Stromal cell of bone marrow (primary cell): ENCODE measurements at regions not wholly inside any gene's neighbourhood (a gene's known extent, or its start where the extent isn't known, plus 50 kb on each side); places are given as distances from the start of the nearest gene placed in this dataset.

ENCODE experiments used
- DNase-seq: peaks from one replicate; pipeline ENCODE4 v3.0.0-alpha.2; 2012; ENCODE audit warnings: low read depth

DNA sequence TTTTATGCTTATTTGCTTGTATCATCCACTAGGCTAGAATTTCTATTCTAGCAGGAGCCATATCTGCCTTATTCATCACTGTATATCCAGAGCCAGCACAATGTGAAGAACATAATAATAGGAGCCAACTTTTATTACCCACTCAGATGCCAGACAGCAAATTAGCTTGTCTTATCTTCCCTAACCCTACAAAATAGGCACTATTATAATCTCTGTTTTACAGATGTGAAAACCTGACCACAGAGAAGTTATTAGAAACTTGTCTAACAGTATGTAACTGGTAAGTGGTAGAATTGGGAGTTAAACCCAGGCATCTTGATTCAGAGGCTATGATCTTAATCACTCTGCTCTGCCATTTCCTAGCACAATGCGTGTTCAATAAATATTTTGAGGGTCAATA is 579.5 kb downstream of the CAAP1 start:
- no peak for DNase-seq

- no peak for DNase-seq
These were observed 581.1 kb downstream of the CAAP1 start for GRCh38 chr9:26311463-26311995.

- no peak for DNase-seq
These were observed 582.3 kb downstream of the CAAP1 start for GRCh38 chr9:26310294-26310693.

DNA sequence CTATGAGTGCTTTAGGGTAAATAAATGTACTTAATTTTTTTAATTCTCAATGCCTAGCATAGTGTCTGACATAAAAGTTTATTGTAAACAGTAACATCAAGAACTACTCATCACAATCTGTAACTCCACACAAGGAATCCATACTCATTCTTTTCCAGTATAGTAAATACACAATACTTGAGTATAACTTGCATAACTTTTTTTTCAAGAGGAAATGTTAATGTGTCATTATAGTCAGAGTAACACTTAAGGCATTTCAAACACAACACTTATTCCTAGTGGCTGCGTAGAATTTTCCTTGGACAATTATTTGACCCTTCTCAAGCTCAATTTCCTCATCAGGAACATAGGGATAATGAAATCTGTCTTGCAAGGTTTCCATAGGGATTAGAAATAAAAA is 584.3 kb downstream of the CAAP1 start:
- DNase-seq = no peak

- DNase-seq = no peak
These were observed 590.9 kb downstream of the CAAP1 start for GRCh38 chr9:26301659-26302058.

GRCh38 chr9:26301046-26301445 is 591.6 kb downstream of the CAAP1 start:
- DNase-seq = no peak

DNA sequence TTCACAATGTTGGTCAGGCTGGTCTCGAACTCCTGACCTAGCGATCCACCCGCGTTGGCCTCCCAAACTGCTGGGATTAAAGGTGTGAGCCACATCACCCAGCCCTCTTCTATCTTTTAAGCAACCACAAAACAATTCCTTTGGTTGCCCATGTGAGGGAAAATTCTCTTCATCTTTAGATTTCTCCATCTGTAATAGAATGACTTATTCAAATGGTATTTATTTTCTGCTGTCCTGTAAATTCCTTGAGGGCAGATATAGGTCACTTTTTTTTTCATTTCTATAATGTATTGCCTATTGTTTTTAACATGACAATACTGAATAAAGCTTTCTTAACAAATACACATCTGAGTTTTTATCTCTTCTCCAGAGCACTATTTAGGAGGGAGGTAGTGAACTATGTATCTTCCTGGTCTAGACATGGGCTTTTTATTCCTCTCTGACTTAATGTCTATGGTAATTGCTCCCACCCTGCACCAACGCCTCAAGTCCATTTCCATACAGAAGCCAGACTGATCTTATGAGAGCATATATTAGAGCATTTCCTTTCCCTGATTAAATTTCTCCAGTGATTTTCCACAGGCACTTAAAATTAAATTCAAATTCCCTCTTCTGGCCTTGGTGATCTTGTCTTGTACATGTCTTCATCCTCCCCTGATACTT is 595.6 kb downstream of the CAAP1 start:
- DNase-seq = no peak

GRCh38 chr9:26292943-26293342 is 599.7 kb downstream of the CAAP1 start:
- DNase-seq = peak; percentile 25

DNA sequence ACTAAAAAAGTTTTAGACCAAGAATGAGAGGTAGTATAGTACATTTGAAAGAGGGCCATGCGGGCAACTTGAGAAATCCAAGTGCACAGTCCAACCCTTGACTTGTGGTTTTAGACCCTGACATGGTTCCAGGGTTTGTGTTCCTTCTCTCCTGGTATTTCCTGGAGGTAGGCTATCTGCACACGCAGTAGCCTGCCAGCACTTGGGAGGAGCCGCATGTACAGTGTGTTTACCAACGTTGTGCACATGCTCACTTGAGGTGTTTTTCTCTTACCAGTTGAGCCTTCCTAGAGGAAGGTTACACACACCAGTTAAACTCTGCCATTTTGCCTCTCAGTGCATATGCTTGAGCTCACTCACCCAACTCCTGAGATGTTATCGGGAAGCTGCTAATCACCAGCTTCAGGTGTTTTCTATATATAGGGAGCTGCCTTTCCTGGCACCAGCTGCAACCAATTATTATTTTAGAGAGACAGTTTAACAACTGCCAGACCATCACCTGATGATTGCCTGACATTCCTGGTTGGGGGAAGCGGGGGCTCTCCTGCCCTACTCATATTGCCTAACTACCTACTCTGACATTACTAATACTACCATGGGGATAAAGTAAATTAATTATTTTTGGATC is 593.4 kb upstream of the TUSC1 start:
- DNase-seq = no peak

- no peak for DNase-seq
These were observed 588.0 kb upstream of the TUSC1 start for GRCh38 chr9:26266146-26266793.

DNA sequence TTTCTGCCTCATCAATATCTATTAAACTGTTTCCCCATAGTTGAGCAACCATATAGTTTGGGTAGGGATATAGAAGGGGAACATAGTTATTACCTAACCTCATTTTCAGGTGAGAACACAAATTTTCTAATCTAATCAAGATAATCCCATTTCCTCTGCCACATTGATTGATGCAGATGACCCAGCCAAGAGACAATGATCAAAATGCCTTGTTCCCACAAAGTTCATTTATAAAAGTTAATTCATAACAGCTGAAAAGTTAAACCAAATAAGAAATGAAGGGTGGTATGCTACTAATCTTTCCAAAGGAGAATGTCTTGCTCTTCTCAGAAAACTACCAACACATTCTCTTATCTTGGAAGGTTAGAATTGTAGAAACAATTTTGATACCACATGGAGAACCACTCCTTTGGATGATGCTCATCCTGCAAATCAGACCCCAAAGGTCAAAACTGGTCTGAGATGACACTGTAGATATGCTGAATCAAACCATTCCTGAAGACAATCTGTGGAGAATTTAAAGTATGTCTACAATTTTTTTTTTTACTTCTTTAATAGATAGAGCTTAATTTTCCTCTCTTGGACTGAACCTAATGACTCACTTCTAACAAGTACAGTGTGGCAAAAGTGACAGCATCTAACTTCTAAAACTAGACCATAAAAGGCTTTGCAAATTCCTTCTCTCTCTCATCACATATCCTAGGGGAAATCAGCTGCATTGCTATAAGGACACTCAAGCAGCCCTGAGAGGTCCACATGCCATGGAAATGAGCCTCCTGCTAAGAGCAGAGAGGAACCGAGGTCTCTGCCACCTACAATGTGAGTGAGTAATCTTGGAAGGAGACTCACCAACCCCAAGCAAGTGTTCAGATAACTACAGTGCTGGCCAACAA is 586.7 kb upstream of the TUSC1 start:
- DNase-seq = peak; percentile 73

- DNase-seq = no peak
These were observed 585.2 kb upstream of the TUSC1 start for GRCh38 chr9:26263478-26263877.

DNA sequence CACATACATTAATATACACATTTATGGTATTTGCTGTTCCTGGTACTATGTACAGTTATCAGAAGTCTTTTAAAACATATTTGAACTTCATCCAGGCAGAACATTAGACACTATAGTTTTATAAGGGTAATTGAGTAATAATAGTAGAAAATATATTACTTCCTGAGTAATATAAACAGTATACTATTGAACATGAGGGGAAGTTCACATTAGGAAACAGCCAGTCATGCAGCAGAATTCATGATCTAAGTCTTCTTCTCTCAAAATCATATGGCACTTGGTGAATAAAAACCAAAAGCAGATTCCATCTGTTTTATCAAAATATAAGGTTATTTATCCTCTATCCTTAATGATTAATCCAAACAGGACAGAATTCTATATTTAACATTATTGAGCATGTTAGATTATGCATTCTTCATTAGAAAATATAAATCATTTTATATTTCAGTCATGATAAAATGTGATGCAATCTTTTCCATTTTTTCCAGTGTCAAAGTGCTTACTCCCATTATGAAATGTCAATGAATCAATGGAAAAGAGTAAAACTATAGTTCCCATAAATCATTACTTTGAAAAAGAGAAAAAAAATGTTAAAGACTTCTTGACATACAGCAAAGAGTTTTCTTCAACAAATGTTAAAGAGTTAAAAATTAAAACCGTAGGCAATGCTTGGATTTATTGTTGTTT is 584.3 kb upstream of the TUSC1 start:
- no peak for DNase-seq

- peak; percentile 48 for DNase-seq
These were observed 583.5 kb upstream of the TUSC1 start for GRCh38 chr9:26261503-26262330.

DNA sequence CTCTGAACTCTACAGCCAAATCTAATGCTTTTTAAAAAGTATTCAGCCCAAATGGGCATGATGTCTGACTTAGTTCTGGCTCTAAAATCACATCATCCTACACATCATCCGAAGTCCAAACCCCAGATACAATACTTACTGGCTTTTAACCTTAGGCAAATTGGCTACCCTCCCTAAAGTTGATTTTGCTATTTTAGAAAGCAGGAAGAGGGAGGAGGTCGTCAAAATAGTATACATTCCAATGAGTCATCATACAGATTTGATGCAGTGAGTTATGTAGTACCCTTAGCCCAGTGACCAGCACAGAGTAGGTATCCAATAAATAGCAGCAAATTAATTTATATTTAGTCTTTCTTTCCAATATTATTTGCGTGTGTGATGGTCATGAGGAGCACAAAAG is 582.0 kb upstream of the TUSC1 start:
- no peak for DNase-seq

DNA sequence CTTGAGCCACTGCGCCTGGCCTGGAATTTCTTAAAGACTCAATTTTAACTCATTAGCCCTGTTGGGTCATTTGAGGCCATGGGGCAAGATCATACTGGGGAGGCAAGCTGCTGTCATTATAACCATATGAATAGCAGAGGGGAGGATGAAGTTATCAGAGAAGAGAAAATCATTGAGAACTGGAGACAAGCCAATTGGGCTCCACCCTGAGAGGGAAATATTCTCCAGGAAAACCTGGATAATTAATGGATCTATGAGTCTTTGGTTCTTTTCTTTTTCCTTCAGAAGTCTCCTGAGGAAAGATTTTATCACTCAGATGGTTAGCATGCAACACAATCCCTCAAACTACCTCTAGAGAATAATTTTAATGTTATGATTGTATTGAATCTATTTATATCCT is 569.6 kb upstream of the TUSC1 start:
- no peak for DNase-seq

GRCh38 chr9:26244661-26245451 is 566.6 kb upstream of the TUSC1 start:
- DNase-seq = no peak

- peak; percentile 67 for DNase-seq
These were observed 565.5 kb upstream of the TUSC1 start for GRCh38 chr9:26243726-26244125.

DNA sequence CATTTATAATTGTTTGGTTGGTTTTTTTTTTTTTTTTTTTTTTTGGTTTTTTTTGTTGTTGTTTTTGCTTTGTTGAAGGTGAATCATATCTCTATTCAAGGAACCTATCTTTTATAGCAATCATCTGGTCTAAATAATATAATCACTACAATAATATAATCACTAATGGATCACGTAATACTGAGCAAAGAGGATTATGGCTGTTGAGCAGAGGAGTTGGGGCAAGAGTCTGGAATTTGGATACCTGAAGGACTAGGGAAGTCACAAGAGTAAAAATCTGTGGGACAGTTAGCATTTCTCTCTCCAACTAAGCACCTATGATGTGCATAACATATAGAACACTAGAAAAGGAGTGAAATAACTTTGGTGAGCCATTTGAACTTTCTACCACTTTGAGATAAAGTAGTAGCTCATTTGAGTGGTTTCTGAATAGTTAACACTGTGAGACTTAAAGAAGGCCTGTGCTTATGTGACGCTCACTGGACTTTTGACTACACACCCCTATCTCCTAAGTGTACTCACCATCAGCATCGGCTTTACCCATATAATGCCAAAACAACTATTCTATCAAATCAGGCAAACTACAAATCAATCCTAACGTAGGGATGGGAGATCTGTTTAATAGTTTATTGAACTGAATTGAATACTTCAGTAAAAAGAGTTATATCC is 564.9 kb upstream of the TUSC1 start:
- no peak for DNase-seq
